Left hindlimb (tissue), 1 donor: ENCODE measurements at regions not wholly inside any gene's neighbourhood (a gene's known extent, or its start where the extent isn't known, plus 50 kb on each side); places are given as distances from the start of the nearest gene placed in this dataset.
A peak's percentile ranks its signal among the peaks of the same experiment; 100 is the strongest.
"Not testable (repeated sequence)": the region's sequence is repeated elsewhere in the genome, so short reads cannot be mapped to it uniquely, and the experiment has no call there.

ENCODE experiments used
- DNase-seq: peaks from one replicate; pipeline ENCODE4 v3.0.0-alpha.2; 2018

DNA sequence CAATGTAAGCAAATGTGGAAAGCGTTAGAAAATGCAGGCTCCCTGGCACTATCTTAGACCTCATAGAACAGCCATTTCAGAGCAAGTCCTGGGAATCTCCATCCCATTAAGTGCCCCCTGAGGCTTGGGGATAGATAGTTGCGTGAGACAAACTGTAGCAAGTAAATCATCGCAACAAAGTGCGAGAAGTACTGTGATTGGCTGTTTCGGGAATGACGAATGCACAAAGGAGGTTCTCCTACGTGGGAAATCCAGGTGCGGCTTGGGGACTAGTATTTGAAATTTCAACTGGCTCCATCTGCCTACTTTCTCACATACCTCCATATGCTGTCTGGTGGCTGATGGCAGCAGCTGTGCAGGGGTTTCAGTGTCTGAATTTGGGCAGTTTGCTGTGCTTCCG lies 84.5 kb downstream of the PLEKHG1 start:
- no peak for DNase-seq

DNA sequence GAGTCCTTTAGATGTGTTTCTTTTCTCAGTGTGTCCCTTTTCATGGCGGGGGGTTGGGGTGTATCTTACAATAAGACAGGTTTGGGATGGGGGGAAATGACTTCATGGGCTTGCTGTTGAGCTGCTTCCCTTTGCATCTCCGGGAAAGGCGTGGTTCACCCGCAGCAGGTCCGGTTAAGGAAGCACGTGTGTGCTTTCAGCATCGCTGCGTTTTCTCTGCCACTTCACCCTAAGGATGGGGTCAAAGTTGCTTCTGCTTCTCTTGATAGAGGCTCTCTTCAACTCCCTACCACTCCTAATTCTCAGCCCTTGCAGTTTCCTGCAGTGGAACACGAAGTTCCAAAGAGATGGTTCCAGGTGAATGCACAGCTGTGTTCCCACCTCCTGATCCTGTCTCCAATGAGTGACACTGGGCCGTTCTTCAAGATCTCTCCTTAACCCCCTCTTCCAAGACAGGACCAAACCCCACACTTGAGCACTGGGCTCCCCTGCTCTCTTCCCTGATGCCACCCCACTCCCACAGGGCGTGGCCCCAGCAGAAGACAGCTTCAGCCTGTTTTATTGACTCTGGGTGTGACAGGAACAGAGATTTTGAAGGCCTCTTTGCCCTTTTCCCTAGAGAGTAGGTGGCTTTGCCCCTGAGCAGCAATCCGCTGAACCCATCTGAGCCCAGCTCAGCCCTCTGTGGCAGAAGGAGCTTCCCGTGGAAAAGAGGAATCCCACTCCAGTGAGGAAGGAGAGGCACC lies 85.2 kb downstream of the PLEKHG1 start:
- no peak for DNase-seq

DNA sequence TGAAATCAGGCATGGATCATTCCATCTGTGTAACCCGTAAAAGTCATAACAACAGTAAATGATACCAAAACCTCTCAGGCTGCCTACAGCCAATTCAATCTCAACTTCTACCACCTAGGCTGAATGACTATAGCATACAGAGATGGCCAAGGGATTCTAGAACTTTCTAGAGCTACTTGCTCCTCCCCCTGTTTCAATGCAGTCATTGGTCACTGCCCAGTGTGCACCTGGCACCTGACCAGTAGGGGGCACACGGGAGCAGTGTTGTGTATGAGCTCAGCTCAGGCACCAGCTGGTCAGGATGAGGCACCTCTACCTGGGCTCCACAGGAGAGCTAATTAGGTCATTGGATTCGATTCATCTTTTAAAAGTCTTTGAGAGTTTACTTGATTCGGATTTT lies 86.2 kb downstream of the PLEKHG1 start:
- DNase-seq = no peak

DNA sequence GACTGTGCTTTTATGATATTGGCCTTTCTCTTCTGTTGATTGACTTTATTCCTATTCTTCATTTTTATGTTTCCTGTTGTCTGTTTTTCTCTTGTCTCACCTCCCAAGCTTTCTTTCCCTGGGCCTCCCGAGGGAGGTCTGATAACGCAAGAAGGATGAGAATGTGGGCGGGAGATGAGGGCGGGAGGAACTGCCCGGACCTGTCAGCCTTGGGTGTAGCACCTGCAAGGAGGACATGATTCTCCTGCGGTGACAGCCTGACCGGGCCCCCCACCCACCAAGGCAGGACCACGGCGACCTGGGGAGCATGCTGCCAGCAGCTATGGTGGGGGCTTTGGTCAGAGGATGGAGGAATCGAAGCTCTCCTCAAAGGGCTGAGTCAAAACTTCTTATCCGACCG lies 86.9 kb downstream of the PLEKHG1 start:
- no peak for DNase-seq

DNA sequence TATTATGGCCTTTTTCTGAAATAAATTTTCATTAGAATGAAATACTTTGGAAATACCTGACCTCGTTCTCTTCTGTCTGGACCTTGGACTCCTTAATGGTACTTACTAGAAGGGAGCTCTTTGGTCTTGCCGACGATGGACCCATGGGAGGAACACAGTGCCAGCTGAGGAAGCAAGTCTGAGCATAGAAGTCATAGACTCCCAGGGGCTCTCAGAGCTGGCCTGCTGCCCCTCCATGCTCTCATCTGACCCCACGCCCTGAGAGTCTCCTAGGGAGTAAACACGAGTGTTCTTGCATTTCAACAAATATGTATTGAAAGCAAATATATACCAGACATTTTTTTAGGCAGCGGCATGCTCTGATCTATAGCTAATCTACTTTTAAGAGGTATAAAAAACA lies 87.8 kb downstream of the PLEKHG1 start:
- DNase-seq = peak; percentile 64

DNA sequence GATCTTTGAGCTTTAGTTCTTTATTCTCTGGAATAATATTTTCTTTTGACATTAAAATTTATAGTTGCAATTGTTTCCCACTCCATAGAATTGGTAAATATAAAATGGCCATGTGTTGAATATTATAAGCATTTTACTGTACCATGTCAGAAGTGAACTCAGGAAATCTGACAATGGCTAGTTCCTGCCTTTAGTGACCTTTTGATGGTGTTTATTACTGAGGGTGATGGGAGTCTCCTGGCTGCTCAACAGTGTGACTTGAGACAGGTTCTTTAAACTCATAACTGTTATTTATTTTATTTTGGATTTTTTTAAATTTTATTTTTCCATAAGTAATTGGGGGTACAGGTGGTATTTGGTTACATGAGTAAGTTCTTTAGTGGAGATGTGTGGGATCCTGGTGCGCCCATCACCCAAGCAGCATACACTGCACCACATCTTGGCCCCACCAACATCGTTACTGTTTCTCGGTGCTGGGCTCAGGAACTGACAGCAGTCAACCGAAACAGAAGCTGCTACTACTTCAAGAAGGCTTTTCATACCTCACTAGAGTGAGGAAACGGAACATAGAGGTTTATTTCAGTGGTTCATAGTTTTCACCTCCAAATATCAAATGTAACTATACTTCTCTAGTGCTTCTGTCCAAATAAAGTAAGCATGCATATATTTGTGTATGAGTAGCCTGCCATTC lies 90.4 kb downstream of the PLEKHG1 start:
- DNase-seq = no peak

DNA sequence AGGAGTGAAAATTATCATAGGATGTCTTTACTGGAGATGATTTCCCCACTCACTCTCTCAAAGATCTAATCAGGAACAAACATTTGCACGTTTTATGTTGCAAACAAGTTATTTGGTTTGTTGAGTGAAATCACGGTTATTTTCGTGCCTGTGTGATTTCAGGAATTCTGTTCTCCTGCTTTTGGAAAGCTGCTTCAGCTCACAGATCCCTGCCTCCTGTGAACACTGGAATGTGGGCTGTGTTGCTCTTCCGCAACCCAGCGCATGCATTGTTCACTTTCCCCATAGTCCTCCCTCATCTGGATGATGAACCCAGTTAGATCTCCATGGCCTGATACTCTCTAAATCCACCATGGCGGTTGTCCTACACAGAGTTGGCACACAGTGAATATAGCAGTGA lies 91.0 kb downstream of the PLEKHG1 start:
- no peak for DNase-seq

DNA sequence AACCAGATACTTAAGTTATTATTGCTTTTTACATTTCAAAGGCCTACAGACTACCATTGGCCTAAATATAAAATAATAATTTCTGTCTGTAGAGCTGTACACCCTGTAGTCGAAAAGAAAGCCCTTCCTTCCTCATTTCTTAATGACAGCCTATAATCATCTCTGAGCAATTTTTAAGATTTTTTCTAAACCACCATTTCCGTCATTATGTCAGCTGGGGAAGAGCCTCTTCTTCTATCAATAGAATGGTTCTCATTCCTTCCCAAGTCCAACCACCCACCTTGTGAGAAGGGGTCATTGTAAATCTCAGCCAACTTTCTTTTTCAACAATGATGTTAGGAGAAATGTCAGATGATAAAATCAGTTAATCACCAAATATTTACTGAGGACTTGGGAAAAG lies 91.8 kb downstream of the PLEKHG1 start:
- no peak for DNase-seq

DNA sequence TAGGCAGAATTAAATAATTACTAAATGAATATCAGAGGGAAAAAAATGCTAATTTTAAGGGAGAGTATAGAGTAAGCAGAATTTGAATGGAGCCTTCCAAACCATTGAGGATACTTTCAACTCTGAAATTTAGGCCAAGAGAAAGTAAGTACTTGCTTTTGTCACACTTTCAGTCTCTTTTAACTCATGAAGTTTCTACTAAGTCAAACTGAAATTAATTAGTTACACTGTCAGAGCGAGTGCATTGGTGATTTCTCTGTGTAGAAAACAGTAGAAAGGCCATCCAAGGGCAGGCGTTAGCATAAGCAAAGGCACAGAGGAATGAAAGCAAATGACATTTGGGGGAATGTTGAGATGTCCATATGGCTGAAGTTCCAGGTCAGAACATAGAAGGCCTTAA lies 92.9 kb downstream of the PLEKHG1 start:
- no peak for DNase-seq

DNA sequence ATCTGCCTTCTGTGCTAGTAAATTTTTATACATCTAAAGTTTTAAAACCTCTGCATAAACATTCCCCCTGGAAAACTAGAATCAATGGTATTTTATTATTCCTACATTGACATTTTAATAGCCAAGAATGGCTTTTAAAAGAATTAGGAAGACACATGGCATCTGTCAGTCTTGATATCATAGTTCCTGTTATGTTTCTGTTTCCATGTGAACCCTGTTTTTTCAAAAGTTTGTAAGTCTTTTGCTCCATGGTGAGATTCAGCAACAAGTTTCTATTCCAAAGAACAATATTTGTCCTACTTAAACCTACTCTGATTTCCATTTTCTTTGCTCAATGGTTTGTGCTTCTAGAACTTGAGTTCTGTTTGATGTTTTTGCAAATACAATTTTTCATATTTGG lies 95.2 kb downstream of the PLEKHG1 start:
- no peak for DNase-seq

DNA sequence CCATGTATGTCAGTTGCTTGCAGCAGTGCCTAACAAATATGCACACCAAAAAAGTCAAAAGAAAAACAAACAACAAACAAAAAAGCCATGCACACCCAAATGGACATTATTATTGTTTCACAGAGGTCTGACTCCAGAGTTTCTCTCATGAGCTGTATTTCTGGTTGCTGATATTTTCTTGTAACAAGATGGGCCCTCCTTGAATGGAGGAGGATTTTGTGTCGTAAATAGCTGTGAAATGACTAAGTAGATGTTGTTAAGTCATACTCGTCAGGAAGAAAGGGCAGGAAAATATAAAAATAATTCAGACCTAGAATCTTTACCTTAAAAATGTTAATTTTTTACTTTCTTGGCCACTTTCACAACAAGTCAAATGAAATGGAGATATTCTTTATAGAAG lies 96.0 kb downstream of the PLEKHG1 start:
- no peak for DNase-seq

DNA sequence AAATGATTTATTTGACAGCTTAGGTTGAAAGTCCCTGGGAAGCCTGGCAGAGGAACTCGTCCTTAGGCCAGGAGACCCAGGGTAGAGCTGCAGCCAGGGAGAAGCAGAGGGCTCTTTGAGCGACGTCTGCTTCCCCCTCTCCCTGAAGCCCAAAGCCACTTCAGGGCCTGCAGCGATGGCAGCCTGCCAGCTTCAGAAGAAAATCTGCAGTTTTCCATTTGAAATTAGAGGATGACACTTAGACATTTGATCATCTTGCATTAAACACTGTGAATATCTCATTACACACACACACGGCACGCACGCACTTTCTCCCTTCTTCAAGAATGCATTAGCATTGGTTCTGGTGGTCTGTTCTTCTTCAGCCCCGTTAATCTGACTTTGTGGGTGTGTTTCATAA lies 96.5 kb downstream of the PLEKHG1 start:
- DNase-seq = no peak

DNA sequence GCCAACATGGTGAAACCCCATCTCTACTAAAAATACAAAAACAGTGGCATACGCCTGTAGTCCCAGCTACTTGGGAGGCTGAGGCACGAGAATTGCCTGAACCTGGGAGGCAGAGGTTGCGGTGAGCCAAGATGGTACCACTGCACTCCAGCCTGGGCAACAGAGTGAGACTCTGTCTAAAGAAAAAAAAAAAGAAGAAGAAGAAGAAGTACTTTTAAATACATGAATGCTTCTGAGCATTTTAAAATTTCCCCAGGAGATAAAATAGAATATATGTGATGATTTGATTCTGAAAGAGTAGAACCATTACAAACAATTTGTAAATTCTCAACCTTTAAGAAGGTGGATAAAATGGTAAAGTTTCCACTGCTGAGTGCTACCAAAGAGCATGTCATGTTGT lies 97.2 kb downstream of the PLEKHG1 start:
- not testable (repeated sequence) for DNase-seq

DNA sequence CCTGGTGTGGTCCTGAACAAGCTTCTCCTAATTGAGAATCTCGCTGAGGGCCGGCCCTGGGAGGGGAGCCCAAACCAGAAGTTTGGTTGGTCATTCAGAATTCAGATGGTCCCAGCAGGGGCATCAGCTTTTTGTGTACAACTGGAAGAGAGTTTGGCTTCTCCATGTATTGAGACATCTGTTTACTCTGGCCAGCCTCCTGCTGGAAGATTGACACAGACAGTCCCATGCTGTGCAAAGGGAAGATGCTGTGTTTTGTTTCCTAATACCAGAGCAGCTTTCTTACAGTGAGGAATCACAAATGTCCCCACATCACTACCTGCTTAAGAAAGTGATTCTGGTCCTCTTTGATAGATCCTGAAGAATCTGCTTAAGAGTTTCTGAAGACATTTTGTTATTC lies 97.8 kb downstream of the PLEKHG1 start:
- DNase-seq = no peak

DNA sequence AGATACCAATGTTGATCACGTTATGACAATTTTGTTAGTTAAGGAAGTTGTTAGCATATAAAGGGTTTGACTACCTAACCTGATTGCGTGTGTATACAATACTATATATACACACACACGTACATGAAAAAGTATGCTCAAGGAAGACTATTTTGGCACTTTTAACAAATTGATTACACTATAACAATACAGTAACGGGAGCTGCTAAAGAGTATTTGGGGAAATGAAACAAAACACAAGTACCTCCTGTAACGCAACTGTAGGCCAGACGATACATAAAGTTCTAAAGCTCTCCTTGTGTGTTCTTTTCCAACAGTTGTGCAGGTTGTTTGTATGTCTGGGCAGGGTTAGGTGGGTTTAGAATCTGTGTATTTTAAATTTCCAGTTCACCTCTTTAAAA lies 98.7 kb downstream of the PLEKHG1 start:
- DNase-seq = no peak

DNA sequence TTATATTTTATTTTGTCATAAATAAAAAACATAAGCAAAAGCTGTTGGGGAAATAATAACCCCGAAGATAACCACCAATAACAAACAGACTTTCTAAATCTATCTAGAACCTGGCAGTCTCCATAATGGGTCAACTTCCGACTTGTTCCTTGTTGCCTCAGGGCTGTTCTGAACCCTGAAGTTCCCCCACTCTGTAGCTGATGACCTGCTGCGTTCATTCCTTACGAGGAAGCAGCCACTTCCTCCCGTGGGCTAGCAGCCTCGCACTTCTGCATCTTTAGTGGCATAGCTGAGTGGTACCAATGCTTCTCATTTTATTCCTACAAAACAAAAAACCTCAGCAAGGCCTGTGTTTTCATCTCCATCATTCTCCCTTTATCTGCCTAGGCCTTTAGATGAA lies 103.0 kb downstream of the PLEKHG1 start:
- DNase-seq = no peak

DNA sequence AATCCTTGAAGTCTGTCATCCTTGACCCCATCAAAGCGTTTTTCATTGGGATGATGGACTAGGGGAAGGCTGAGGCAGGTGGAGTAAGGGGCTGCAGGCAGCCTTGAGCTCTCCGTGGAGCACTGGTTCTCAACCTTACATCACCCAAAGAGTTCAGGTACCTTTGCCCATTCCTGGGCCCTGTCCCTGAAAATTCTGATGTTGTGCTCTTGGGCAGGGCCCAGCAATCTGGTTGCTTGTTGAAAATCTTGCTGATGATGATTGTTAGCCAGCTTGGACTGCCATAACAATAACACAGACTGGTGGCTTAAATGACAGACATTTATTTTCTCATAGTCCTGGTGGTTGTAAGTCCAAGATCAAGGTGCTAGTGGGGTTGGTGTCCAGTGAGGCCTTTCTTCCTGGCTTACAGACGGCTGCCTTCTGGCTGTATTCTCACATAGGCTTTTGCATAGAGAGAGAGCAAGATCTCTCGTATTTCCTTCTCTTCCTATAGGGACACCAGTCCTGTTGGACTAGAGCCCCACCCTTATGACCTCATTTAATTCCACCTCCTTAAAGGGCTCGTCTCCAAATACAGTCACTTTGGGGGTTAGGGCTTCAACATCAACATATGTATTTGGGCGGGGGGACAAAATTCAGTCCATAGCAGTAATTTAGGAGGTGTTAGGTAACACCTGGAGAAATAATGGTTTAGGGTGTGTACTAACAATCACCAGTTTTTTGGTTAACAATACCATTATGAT lies 104.9 kb downstream of the PLEKHG1 start:
- no peak for DNase-seq

DNA sequence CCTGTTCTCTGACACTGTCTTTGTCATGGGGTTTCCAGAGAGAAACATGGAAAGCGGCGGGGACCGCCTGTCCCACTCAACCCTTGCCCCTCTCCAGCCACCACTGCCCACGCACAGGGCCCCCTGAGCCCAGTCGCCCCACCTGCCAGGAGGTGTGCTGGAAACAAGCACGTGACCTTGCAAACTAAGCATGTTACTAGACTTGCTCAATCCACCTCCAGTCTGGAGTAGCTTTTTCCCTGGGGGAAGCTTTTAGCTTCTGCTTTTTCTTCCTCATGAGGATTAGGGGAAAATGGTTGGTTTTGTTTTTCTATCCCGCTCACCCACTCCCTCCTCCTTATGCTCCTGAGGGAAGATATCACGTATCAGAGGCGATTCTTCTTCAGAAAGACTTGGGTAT lies 105.7 kb downstream of the PLEKHG1 start:
- DNase-seq = no peak

DNA sequence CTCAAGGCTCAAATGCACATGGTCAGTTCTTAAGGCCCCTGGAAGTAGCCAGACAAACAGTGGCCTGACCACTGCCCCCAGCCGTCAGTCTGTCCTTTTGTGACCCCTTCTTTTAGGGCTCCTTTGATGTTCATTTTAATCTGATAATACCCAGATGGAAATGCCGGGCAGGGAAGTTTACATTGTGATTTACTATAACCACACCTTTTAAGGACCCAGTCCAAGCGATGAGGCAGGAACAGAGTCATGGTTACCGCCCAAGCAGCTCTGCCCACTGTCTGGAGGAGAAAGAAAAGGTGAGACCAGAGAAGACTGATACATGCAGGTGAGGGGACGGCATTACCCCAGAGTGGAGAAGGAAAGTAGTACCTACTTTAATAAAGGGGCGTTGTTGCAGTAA lies 110.6 kb downstream of the PLEKHG1 start:
- no peak for DNase-seq

DNA sequence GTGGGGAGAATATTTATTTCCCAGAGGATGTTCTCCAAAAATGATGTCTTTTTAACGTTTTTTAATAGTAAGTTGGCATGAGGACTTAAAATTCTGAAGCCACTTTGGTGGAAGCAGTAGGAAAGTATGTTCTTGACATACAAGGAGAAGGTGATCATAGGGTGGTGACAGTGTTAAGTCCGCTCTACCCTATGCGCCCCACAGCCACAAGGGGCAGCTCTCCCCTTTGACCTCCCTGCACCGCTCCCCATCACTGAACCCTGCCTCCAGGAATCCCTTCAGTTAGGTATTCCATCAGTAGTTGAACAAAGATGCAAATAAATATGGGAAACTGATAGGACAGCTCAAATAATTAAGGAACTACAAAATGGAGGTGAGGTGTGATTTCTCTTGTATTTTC lies 111.4 kb downstream of the PLEKHG1 start:
- no peak for DNase-seq

DNA sequence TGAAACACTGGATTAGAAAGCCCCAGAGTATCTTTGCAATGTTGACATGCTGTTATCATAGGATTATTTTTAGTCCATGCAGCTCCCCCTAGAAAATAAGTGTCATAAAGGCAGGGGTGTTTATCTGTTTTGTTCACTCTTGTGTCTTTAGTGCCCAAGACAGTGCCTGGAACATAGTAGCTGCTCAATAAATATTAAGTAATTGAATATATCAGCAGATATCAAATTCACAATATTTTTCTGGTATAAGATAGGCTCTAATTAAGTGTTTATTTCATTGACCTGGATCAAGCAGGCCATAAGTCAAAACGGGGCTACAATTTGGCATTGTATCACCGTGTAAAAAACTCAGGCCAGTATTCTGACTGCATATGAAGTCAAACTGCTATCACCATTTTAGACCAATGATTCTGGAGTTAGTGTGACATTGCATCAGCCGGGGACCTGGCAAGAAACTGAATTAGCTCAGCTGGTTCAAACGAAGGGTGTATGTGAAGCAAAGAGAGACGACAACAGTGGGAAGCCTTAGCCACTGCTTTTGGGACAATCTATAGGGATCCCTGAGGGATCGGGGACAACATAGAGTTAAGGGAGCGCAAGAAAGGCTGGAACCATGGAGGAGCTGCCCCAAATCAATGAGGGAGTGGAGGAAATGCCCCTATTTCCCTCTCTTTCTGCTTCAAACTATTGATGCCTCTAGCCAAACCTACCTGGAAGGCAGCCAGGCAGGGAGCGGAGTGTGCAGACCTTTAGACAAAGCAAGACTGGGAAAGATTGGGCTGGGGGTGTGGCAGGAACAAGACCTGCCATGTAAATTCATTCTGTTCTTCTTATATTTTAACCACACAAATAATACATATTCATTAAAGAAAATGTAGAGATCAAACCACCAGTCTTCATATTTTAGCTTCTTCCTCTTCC lies 112.2 kb downstream of the PLEKHG1 start:
- no peak for DNase-seq

DNA sequence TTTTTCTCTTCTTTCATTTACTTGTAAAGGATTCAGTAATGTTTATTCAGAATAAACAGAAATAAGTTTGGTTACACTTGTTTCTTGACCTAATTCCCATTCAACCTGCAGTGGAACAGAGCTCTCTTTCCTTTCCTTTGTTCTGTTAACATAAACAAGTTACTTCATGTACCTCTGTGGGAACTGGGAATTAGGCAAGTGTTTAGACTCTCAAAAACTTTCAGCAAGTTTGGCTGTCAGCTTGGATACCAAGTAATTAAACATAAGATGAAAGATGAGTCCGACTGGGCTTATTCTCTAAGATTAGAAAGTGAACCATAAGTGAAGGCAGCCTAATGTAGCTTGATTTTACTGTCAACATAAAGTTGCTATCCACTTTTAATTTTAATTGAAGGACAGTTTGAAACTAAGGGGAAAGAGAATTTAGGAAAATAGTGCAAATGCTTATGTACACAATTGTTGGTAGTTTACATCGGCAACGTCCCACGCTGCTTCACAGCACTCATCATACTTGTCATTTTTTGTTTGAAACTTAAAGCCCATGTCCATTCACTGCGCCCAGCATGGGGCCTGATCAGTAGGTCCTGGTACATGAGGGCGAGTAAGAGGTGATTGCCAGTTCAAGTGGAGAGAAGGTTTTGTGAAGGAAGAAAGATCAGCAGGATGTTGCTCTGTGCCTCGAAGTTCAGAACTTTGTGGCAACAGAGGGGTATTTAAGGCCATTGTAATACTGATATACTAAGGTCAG lies 113.0 kb downstream of the PLEKHG1 start:
- DNase-seq = no peak
